ENCODE measurements at regions not wholly inside any gene's neighbourhood (a gene's known extent, or its start where the extent isn't known, plus 50 kb on each side); places are given as distances from the start of the nearest gene placed in this dataset.
"Not testable (repeated sequence)": the region's sequence is repeated elsewhere in the genome, so short reads cannot be mapped to it uniquely, and the experiment has no call there.

- H2AFZ ChIP-seq: no peak overlapping the region
Measured at GRCh38 chr11:90630176-90630575, 407.3 kb upstream of the CHORDC1 start.

DNA sequence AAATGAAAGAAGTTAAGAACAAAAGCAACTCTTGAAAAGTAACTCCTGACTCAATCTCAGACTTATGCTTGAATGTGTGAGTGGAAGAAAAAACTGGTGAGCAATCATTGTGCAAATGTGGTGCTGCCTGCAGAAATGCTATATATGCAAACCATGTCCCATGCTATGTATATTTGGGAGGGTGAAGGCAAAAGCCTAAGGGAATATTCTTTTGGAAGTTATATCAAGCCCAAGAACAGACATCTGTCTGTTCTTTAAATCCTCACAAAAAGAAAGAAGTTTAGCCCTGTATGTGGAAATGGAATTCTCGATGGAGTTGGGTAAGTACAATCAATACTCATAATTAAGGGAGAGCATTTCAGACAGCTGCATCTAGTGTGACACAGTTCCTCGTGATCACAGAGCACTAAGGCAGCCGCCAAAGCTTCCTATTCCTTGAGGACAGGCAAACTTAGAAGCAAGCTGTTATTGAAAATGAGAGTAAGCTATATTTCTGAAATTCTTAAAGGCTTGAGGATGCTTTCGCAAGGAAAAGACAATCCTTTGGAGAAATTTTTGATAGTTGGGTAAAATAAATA is 406.5 kb upstream of the CHORDC1 start:
- no peaks in the 10 kb centered on the region for H4K20me1 ChIP-seq (ENCODE audit: insufficient read depth, poor library complexity, severe bottlenecking)
- no peaks in the 10 kb centered on the region for H3K27me3 ChIP-seq
- H3K27ac ChIP-seq: no peak overlapping the region
- no peak for DNase-seq (ENCODE audit: low spot score)
- H3K4me3 ChIP-seq: no peak overlapping the region
- WGBS (ENCODE audit: low lambda C conversion rate, missing lambda C conversion rate): 90% methylated on average over 4 of the region's 4 CpGs
- no peaks in the 10 kb centered on the region for H3K4me1 ChIP-seq (ENCODE audit: insufficient read depth)
- no peak overlapping the region for H3K4me2 ChIP-seq
- no peaks in the 10 kb centered on the region for H3K9me3 ChIP-seq (ENCODE audit: low read depth)
- H3K36me3 ChIP-seq (replicated peaks; ENCODE audit: insufficient read depth, low read depth): no peaks in the 10 kb centered on the region
- no peak for TF ChIP-seq EZH2 (IDR thresholded peaks at IDR 0.05; ENCODE audit: borderline replicate concordance)
- TF ChIP-seq EZH2phosphoT487 (IDR thresholded peaks at IDR 0.05; ENCODE audit: low read depth, severe bottlenecking, unreplicated experiment): no peak
- TF ChIP-seq, protein P1, sequence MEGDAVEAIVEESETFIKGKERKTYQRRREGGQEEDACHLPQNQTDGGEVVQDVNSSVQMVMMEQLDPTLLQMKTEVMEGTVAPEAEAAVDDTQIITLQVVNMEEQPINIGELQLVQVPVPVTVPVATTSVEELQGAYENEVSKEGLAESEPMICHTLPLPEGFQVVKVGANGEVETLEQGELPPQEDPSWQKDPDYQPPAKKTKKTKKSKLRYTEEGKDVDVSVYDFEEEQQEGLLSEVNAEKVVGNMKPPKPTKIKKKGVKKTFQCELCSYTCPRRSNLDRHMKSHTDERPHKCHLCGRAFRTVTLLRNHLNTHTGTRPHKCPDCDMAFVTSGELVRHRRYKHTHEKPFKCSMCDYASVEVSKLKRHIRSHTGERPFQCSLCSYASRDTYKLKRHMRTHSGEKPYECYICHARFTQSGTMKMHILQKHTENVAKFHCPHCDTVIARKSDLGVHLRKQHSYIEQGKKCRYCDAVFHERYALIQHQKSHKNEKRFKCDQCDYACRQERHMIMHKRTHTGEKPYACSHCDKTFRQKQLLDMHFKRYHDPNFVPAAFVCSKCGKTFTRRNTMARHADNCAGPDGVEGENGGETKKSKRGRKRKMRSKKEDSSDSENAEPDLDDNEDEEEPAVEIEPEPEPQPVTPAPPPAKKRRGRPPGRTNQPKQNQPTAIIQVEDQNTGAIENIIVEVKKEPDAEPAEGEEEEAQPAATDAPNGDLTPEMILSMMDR (IDR thresholded peaks at IDR 0.05; ENCODE audit: poor library complexity): no peak
- H3K79me2 ChIP-seq: no peaks in the 10 kb centered on the region
- no peaks in the 10 kb centered on the region for H3K9me2 ChIP-seq (replicated peaks; ENCODE audit: insufficient read depth)
- no peak overlapping the region for H2AFZ ChIP-seq

More at GRCh38 chr11:90630176-90630575, 407.3 kb upstream of the CHORDC1 start:
- Histone ChIP-seq H3K27ac (no peak overlapping the region), H3K9me3 (ENCODE audit: low read depth) (no peaks in the 10 kb centered on the region), H4K20me1 (ENCODE audit: insufficient read depth, poor library complexity, severe bottlenecking) (no peaks in the 10 kb centered on the region), H3K9me2 (replicated peaks; ENCODE audit: insufficient read depth) (no peaks in the 10 kb centered on the region), H3K27me3 (no peaks in the 10 kb centered on the region), H3K79me2 (no peaks in the 10 kb centered on the region), H3K4me1 (ENCODE audit: insufficient read depth) (no peaks in the 10 kb centered on the region), H3K36me3 (replicated peaks; ENCODE audit: insufficient read depth, low read depth) (no peaks in the 10 kb centered on the region), H3K4me2 (no peak overlapping the region), H3K4me3 (no peak overlapping the region)
- DNase-seq (ENCODE audit: low spot score): no peak
- WGBS (ENCODE audit: low lambda C conversion rate, missing lambda C conversion rate): 84% methylated on average over 4 of the region's 4 CpGs
- TF ChIP-seq, protein P1 (IDR thresholded peaks at IDR 0.05; ENCODE audit: poor library complexity): no peak
- TF ChIP-seq EZH2 (IDR thresholded peaks at IDR 0.05; ENCODE audit: borderline replicate concordance): no peak
- no peak for TF ChIP-seq EZH2phosphoT487 (IDR thresholded peaks at IDR 0.05; ENCODE audit: low read depth, severe bottlenecking, unreplicated experiment)

DNA sequence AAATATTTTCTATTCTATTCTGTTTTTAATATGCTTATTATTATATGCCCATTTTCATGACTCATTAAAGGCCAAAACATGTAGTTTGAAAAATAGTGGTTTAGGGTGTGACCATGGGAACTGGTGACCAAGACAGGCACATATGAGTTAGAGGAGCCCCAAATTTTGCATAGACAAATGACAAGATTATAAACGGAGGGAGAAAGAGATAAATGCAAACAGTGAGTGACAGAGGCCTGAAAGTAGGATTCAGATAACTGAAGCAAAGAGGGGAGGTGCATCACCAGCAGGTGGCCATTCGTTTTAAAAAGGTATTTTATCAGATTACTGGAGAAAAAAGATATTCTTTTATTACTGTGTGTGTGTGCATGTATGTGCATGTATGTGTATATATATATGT is 391.5 kb upstream of the CHORDC1 start:
- Histone ChIP-seq H4K20me1 (ENCODE audit: insufficient read depth, poor library complexity, severe bottlenecking) (no peaks in the 10 kb centered on the region), H3K9me3 (ENCODE audit: low read depth) (no peaks in the 10 kb centered on the region), H3K79me2 (no peaks in the 10 kb centered on the region), H3K4me2 (no peak overlapping the region), H3K4me1 (ENCODE audit: insufficient read depth) (no peaks in the 10 kb centered on the region), H2AFZ (no peak overlapping the region), H3K9me2 (replicated peaks; ENCODE audit: insufficient read depth) (no peaks in the 10 kb centered on the region), H3K27me3 (no peaks in the 10 kb centered on the region), H3K36me3 (replicated peaks; ENCODE audit: insufficient read depth, low read depth) (no peaks in the 10 kb centered on the region), H3K27ac (no peak overlapping the region), H3K4me3 (no peak overlapping the region)
- 60% methylated on average over 2 of the region's 2 CpGs for WGBS (ENCODE audit: low lambda C conversion rate, missing lambda C conversion rate)
- TF ChIP-seq EZH2 (IDR thresholded peaks at IDR 0.05; ENCODE audit: borderline replicate concordance) (no peak), EZH2phosphoT487 (IDR thresholded peaks at IDR 0.05; ENCODE audit: low read depth, severe bottlenecking, unreplicated experiment) (no peak)
- TF ChIP-seq, protein P1 (IDR thresholded peaks at IDR 0.05; ENCODE audit: poor library complexity): no peak
- DNase-seq (ENCODE audit: low spot score): no peak

- not testable (repeated sequence) for DNase-seq (ENCODE audit: low spot score); H3K9me2 ChIP-seq (replicated peaks; ENCODE audit: insufficient read depth); H4K20me1 ChIP-seq (ENCODE audit: insufficient read depth, poor library complexity, severe bottlenecking); H3K79me2 ChIP-seq; H3K4me2 ChIP-seq; H3K4me3 ChIP-seq; H2AFZ ChIP-seq; H3K27me3 ChIP-seq; H3K36me3 ChIP-seq (replicated peaks; ENCODE audit: insufficient read depth, low read depth); H3K9me3 ChIP-seq (ENCODE audit: low read depth); H3K27ac ChIP-seq; H3K4me1 ChIP-seq (ENCODE audit: insufficient read depth)
- 81% methylated on average over 4 of the region's 4 CpGs for WGBS (ENCODE audit: low lambda C conversion rate, missing lambda C conversion rate)
Measured at GRCh38 chr11:90613037-90613436, 390.2 kb upstream of the CHORDC1 start.

All from hepatocyte (in vitro differentiated cells).